ENCODE measurements at regions not wholly inside any gene's neighbourhood (a gene's known extent, or its start where the extent isn't known, plus 50 kb on each side); places are given as distances from the start of the nearest gene placed in this dataset.

- TF ChIP-seq, protein P1, sequence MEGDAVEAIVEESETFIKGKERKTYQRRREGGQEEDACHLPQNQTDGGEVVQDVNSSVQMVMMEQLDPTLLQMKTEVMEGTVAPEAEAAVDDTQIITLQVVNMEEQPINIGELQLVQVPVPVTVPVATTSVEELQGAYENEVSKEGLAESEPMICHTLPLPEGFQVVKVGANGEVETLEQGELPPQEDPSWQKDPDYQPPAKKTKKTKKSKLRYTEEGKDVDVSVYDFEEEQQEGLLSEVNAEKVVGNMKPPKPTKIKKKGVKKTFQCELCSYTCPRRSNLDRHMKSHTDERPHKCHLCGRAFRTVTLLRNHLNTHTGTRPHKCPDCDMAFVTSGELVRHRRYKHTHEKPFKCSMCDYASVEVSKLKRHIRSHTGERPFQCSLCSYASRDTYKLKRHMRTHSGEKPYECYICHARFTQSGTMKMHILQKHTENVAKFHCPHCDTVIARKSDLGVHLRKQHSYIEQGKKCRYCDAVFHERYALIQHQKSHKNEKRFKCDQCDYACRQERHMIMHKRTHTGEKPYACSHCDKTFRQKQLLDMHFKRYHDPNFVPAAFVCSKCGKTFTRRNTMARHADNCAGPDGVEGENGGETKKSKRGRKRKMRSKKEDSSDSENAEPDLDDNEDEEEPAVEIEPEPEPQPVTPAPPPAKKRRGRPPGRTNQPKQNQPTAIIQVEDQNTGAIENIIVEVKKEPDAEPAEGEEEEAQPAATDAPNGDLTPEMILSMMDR (conservative IDR thresholded peaks at IDR 0.05 in 1 of 2, IDR thresholded peaks at IDR 0.05 in 1 of 2; ENCODE audit: extremely low read depth in 1 of 2, insufficient read depth in 1 of 2, low read depth in 1 of 2, low read length in 2 of 2): no peak
- TF ChIP-seq EZH2 (IDR thresholded peaks at IDR 0.05; ENCODE audit: borderline replicate concordance, low read length): no peak
These were observed 403.1 kb downstream of the TLE4 start for GRCh38 chr9:79974806-79975422.

Data from mammary epithelial cell (primary cell).